Neural cell (in vitro differentiated cells): ENCODE measurements at regions not wholly inside any gene's neighbourhood (a gene's known extent, or its start where the extent isn't known, plus 50 kb on each side); places are given as distances from the start of the nearest gene placed in this dataset.

Source experiments
- CTCF ChIP-seq: fragments of 450-650 bp; IDR thresholded peaks from 2 replicates; pipeline ENCODE4 v1.5.1; 2014; ENCODE audit warnings: antibody characterized with exemption, mild to moderate bottlenecking, moderate library complexity; ENCODE audit not compliant: poor library complexity, severe bottlenecking
- EP300 ChIP-seq: fragments of 450-650 bp; conservative IDR thresholded peaks from 2 replicates; pipeline ENCODE4 v1.6.1; 2014; ENCODE audit warnings: antibody characterized with exemption, mild to moderate bottlenecking, moderate library complexity; ENCODE audit not compliant: poor library complexity, severe bottlenecking

- TF ChIP-seq CTCF (no peak), EP300 (no peak)
Measured at GRCh38 chr9:7377489-7377888, 422.1 kb downstream of the DMAC1 start.
